ENCODE measurements at regions not wholly inside any gene's neighbourhood (a gene's known extent, or its start where the extent isn't known, plus 50 kb on each side); places are given as distances from the start of the nearest gene placed in this dataset.

DNA sequence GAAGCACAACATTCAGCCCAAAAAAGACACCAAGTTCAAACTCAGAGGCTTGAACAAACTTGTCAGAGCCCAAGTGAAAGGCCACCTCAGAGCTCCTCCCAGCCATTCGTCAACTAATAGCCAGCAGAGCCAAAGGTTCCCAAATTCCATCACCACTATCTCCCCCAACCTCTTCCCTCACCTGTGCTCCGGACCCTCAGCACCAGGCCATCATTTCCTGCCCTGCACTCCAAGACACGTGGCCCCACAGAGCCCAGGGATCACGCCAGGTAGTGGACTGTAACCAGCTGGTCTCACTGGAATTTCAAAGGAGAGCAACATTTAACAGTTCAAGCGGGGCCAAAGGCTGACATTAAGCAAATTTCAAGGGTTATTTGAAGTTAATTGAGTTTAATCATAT, 245.2 kb upstream of the IGF1R start:
- TF ChIP-seq, protein P1, sequence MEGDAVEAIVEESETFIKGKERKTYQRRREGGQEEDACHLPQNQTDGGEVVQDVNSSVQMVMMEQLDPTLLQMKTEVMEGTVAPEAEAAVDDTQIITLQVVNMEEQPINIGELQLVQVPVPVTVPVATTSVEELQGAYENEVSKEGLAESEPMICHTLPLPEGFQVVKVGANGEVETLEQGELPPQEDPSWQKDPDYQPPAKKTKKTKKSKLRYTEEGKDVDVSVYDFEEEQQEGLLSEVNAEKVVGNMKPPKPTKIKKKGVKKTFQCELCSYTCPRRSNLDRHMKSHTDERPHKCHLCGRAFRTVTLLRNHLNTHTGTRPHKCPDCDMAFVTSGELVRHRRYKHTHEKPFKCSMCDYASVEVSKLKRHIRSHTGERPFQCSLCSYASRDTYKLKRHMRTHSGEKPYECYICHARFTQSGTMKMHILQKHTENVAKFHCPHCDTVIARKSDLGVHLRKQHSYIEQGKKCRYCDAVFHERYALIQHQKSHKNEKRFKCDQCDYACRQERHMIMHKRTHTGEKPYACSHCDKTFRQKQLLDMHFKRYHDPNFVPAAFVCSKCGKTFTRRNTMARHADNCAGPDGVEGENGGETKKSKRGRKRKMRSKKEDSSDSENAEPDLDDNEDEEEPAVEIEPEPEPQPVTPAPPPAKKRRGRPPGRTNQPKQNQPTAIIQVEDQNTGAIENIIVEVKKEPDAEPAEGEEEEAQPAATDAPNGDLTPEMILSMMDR (conservative IDR thresholded peaks at IDR 0.05; ENCODE audit: low read depth, low read length) = no peak
- DNase-seq (ENCODE audit: low read depth) = no peak
- no peak overlapping the region for H3K4me3 ChIP-seq (ENCODE audit: low read length)

DNA sequence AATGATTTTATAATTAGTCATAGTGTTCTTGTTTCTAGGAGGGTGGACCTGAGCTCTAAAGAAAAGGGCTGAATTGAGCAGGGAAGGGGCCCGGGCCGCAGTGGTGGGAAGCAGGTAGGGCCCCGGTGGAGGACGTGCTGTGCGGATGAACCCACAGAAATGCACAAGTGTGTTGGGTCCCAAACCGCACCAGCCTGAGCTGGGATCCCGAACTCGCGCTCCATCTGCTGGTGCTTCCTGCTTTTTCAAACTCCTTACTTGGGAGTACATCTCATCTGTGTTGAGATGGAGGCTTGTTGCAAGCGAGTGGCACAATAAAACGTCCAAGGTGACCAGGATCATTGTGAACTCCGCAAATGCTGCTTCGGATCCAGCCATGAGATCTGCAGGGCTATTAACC, 244.8 kb upstream of the IGF1R start:
- no peak overlapping the region for H3K4me3 ChIP-seq (ENCODE audit: low read length)
- DNase-seq (ENCODE audit: low read depth) = no peak
- TF ChIP-seq, protein P1 (conservative IDR thresholded peaks at IDR 0.05; ENCODE audit: low read depth, low read length) = no peak

GRCh38 chr15:98405013-98405412, 243.3 kb upstream of the IGF1R start:
- no peak for DNase-seq (ENCODE audit: low read depth)
- H3K4me3 ChIP-seq (ENCODE audit: low read length) = no peak overlapping the region
- TF ChIP-seq, protein P1 (conservative IDR thresholded peaks at IDR 0.05; ENCODE audit: low read depth, low read length) = no peak

GRCh38 chr15:98408231-98408630, 240.1 kb upstream of the IGF1R start:
- TF ChIP-seq, protein P1 (conservative IDR thresholded peaks at IDR 0.05; ENCODE audit: low read depth, low read length) = no peak
- DNase-seq (ENCODE audit: low read depth) = no peak
- no peak overlapping the region for H3K4me3 ChIP-seq (ENCODE audit: low read length)

DNA sequence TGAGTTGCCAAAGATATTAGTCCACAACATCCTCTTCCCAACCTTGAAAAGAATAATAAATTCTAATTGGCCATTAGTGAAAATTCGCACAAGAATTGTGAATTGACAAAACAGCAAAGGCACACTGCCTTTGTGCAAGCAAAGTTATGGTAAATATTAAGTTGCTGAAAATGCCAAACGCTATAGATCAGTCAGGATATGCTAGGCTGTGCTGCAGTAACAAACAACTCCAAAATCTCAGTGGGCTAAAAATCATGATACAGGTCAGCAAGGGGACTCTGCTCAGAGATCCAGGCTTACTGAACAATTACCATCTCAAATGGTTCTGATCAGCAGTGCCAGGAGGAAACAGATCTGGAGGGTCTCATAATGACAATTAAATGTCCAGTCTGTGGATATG, 238.0 kb upstream of the IGF1R start:
- DNase-seq (ENCODE audit: low read depth) = no peak
- no peak overlapping the region for H3K4me3 ChIP-seq (ENCODE audit: low read length)
- TF ChIP-seq, protein P1 (conservative IDR thresholded peaks at IDR 0.05; ENCODE audit: low read depth, low read length) = no peak

- TF ChIP-seq, protein P1 (conservative IDR thresholded peaks at IDR 0.05; ENCODE audit: low read depth, low read length) = no peak
- H3K4me3 ChIP-seq (ENCODE audit: low read length) = no peak overlapping the region
- no peak for DNase-seq (ENCODE audit: low read depth)
Measured at GRCh38 chr15:98412852-98413251, 235.5 kb upstream of the IGF1R start.

GRCh38 chr15:98413933-98414546, 234.3 kb upstream of the IGF1R start:
- no peak overlapping the region for H3K4me3 ChIP-seq (ENCODE audit: low read length)
- TF ChIP-seq, protein P1 (conservative IDR thresholded peaks at IDR 0.05; ENCODE audit: low read depth, low read length) = no peak
- DNase-seq (ENCODE audit: low read depth) = no peak

Data from retinal pigment epithelial cell (primary cell).